ENCODE measurements at regions not wholly inside any gene's neighbourhood (a gene's known extent, or its start where the extent isn't known, plus 50 kb on each side); places are given as distances from the start of the nearest gene placed in this dataset.

DNA sequence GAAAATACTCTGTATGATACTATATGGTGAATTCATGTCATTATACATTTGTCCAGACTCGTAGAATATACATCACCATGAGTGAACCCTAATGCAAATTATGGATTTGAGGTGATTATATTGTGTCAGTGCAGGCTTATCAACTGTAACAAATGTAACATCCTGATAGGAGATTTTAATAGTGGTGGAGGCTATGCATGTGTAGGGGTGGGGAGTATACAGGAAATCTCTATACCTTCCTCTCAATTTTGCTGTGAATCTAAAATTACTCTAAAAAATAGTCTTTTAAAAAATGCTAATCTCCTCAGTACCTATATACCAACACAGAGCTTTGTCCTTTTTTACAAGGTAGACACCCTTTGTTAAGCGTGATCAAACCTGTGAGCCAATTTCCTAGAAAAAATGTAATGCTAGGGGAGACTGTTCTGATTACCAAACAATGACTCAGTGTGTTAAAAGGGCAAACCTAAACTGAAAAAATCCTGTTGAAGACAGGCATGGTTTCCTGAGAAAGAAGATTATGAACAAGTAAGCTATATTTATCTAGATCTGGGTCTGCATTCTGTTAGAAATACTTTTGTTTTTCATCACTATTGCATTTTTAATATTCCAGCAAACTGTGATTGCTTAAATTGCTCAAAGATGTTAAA lies 170.9 kb downstream of the DUSP6 start:
- no peak for TF ChIP-seq EZH2 (IDR thresholded peaks at IDR 0.05)
- TF ChIP-seq POLR2AphosphoS5 (IDR thresholded peaks at IDR 0.05; ENCODE audit: borderline replicate concordance, low read depth, low read length): no peak

All from SK-N-MC (cell line).